IMR-90 (cell line): ENCODE measurements at regions not wholly inside any gene's neighbourhood (a gene's known extent, or its start where the extent isn't known, plus 50 kb on each side); places are given as distances from the start of the nearest gene placed in this dataset.

Experiments
- ATAC-seq: fragments of 200-7000 bp; cut with Tn5 transposase; 2 replicates; pipeline ENCODE4 v1.9.1; 2020; ENCODE audit warnings: low read depth, mild to moderate bottlenecking, moderate library complexity
- BruUV-seq: library from RNA; stranded (reverse); fragments of 400-500 nt; replicated peaks from 2 replicates; lab custom pipeline; 2021; lab: Mats Ljungman, UMichigan
- CTCF ChIA-PET: fragments of 300-600 bp; formaldehyde crosslinking; extraction: SDS; loops from one replicate; lab custom pipeline; 2021; ENCODE audit warnings: antibody characterized with exemption; lab: Yijun Ruan, JAX
- POLR2A ChIA-PET: fragments of 300-600 bp; sonication (Branson Sonifier 250); formaldehyde crosslinking; loops from one replicate; lab custom pipeline; 2022; ENCODE audit warnings: antibody characterized with exemption; ENCODE audit not compliant: unreplicated experiment; lab: Charles Lee
- DNase-seq: peaks from one replicate; pipeline ENCODE4 v3.0.0; 2013
- H2AFZ ChIP-seq: replicated peaks from 2 replicates; pipeline ENCODE3; 2013; ENCODE audit warnings: low read length, mild to moderate bottlenecking; ENCODE audit not compliant: poor library complexity
- H2AK5ac ChIP-seq: 2 replicates; pipeline ENCODE4 v1.6.1; 2013; ENCODE audit warnings: low read depth, low read length, inconsistent platforms
- H2AK9ac ChIP-seq: replicated peaks from 2 replicates; pipeline ENCODE3; 2013; ENCODE audit warnings: mild to moderate bottlenecking, low read depth, low read length, moderate library complexity; ENCODE audit not compliant: poor library complexity
- H2BK120ac ChIP-seq: 2 replicates; pipeline ENCODE4 v1.6.1; 2013; ENCODE audit warnings: low read depth, low read length, inconsistent platforms
- H2BK15ac ChIP-seq: 3 replicates; pipeline ENCODE4 v1.6.1; 2013; ENCODE audit warnings: low read depth, low read length, inconsistent platforms
- H2BK20ac ChIP-seq: 2 replicates; pipeline ENCODE4 v1.6.1; 2013; ENCODE audit warnings: low read depth, mild to moderate bottlenecking, inconsistent platforms, low read length, moderate library complexity
- H2BK5ac ChIP-seq: 2 replicates; pipeline ENCODE4 v1.6.1; 2013; ENCODE audit warnings: mild to moderate bottlenecking, low read depth, low read length, inconsistent platforms; ENCODE audit not compliant: poor library complexity, severe bottlenecking
- H3K14ac ChIP-seq: replicated peaks from 2 replicates; pipeline ENCODE4 v1.6.1; 2013; ENCODE audit warnings: low read depth, low read length, inconsistent platforms
- H3K18ac ChIP-seq: 2 replicates; pipeline ENCODE4 v1.6.1; 2013; ENCODE audit warnings: low read depth, low read length, control low read depth
- H3K23ac ChIP-seq: 2 replicates; pipeline ENCODE4 v1.6.1; 2013; ENCODE audit warnings: low read depth, low read length, inconsistent platforms
- H3K27ac ChIP-seq: 2 replicates; pipeline ENCODE4 v1.5.1; 2013; ENCODE audit warnings: mild to moderate bottlenecking, control low read depth, low read length; ENCODE audit not compliant: insufficient read depth
- H3K27me3 ChIP-seq: 2 replicates; pipeline ENCODE4 v1.6.1; 2013; ENCODE audit warnings: low read length; ENCODE audit not compliant: control insufficient read depth, insufficient read depth
- H3K36me3 ChIP-seq: 2 replicates; pipeline ENCODE4 v1.6.1; 2013; ENCODE audit warnings: low read length, mixed read lengths; ENCODE audit not compliant: control insufficient read depth, insufficient read depth
- H3K4ac ChIP-seq: 2 replicates; pipeline ENCODE4 v1.6.1; 2013; ENCODE audit warnings: low read depth, low read length, inconsistent platforms
- H3K4me1 ChIP-seq: 2 replicates; pipeline ENCODE4 v1.6.1; 2013; ENCODE audit warnings: low read length, mixed read lengths; ENCODE audit not compliant: control insufficient read depth, insufficient read depth
- H3K4me2 ChIP-seq: 2 replicates; pipeline ENCODE4 v1.6.1; 2013; ENCODE audit warnings: low read depth, mild to moderate bottlenecking, control low read depth, low read length, moderate library complexity
- H3K4me3 ChIP-seq: 2 replicates; pipeline ENCODE4 v1.5.1; 2013; ENCODE audit warnings: low read depth, mild to moderate bottlenecking, control low read depth, low read length, moderate library complexity; ENCODE audit not compliant: insufficient read depth
- H3K56ac ChIP-seq: 2 replicates; pipeline ENCODE4 v1.6.1; 2013; ENCODE audit warnings: low read length, inconsistent platforms; ENCODE audit not compliant: insufficient read depth; ENCODE audit errors: extremely low read depth
- H3K79me1 ChIP-seq, 2 experiments: 2 replicates each; pipeline ENCODE4 v1.6.1; 2013; ENCODE audit warnings: low read length in 2 of 2, inconsistent platforms in 1 of 2, low read depth in 1 of 2
- H3K9ac ChIP-seq: 2 replicates; pipeline ENCODE4 v1.6.1; 2013; ENCODE audit warnings: low read depth, low read length, control low read depth
- H3K9me1 ChIP-seq: 2 replicates; pipeline ENCODE4 v1.6.1; 2013; ENCODE audit warnings: low read length, inconsistent platforms; ENCODE audit not compliant: insufficient read depth
- H3K9me3 ChIP-seq: 2 replicates; pipeline ENCODE4 v1.6.1; 2013; ENCODE audit warnings: low read length; ENCODE audit not compliant: control insufficient read depth, insufficient read depth
- H4K20me1 ChIP-seq: 2 replicates; pipeline ENCODE4 v1.6.1; 2013; ENCODE audit warnings: low read length, inconsistent platforms; ENCODE audit not compliant: insufficient read depth
- H4K5ac ChIP-seq: 2 replicates; pipeline ENCODE4 v1.6.1; 2013; ENCODE audit warnings: mild to moderate bottlenecking, low read depth, low read length, control low read depth
- H4K8ac ChIP-seq, 2 experiments: 2 replicates each; pipeline ENCODE4 v1.6.1; 2013; ENCODE audit warnings: low read depth in 2 of 2, low read length in 2 of 2, control low read depth in 1 of 2, inconsistent platforms in 1 of 2
- H4K91ac ChIP-seq: 2 replicates; pipeline ENCODE4 v1.6.1; 2013; ENCODE audit warnings: low read depth, low read length, inconsistent platforms; ENCODE audit not compliant: insufficient read depth
- BHLHE40 ChIP-seq: fragments of 150-350 bp; IDR thresholded peaks from 2 replicates; pipeline ENCODE4 v1.6.1; 2016; ENCODE audit warnings: mild to moderate bottlenecking, low read depth, low read length
- CEBPB ChIP-seq: IDR thresholded peaks from 2 replicates; pipeline ENCODE4 v1.6.1; 2012; ENCODE audit warnings: low read depth, low read length, improper control_type of control experiment
- CHD1 ChIP-seq: IDR thresholded peaks from 2 replicates; pipeline ENCODE4 v1.6.1; 2012; ENCODE audit warnings: low read depth, low read length, improper control_type of control experiment
- CTCF ChIP-seq: conservative IDR thresholded peaks from 2 replicates; pipeline ENCODE4 v1.5.1; 2012; ENCODE audit warnings: mild to moderate bottlenecking, low read depth, low read length, improper control_type of control experiment
- ELK1 ChIP-seq: fragments of 150-350 bp; IDR thresholded peaks from 2 replicates; pipeline ENCODE4 v1.6.1; 2016; ENCODE audit warnings: low read depth, mild to moderate bottlenecking, low read length, moderate library complexity, borderline replicate concordance
- FOS ChIP-seq: fragments of 150-350 bp; IDR thresholded peaks from 2 replicates; pipeline ENCODE4 v1.6.1; 2016; ENCODE audit warnings: low read depth, low read length
- MAFK ChIP-seq: IDR thresholded peaks from 2 replicates; pipeline ENCODE4 v1.6.1; 2012; ENCODE audit warnings: low read depth, low read length, improper control_type of control experiment
- MAZ ChIP-seq: IDR thresholded peaks from 2 replicates; pipeline ENCODE4 v1.6.1; 2012; ENCODE audit warnings: low read depth, mild to moderate bottlenecking, low read length, improper control_type of control experiment, moderate library complexity, borderline replicate concordance
- MXI1 ChIP-seq: IDR thresholded peaks from 2 replicates; pipeline ENCODE4 v1.6.1; 2012; ENCODE audit warnings: low read depth, mild to moderate bottlenecking, low read length, moderate library complexity, borderline replicate concordance
- NFE2L2 ChIP-seq: fragments of 150-350 bp; IDR thresholded peaks from 2 replicates; pipeline ENCODE4 v1.6.1; 2016; ENCODE audit warnings: low read depth, mild to moderate bottlenecking, low read length
- POLR2A ChIP-seq: IDR thresholded peaks from 2 replicates; pipeline ENCODE4 v1.6.1; 2012; ENCODE audit warnings: mild to moderate bottlenecking, low read depth, low read length
- RAD21 ChIP-seq: IDR thresholded peaks from 2 replicates; pipeline ENCODE4 v1.6.1; 2012; ENCODE audit warnings: low read length, improper control_type of control experiment
- RCOR1 ChIP-seq: IDR thresholded peaks from 2 replicates; pipeline ENCODE4 v1.6.1; 2012; ENCODE audit warnings: mild to moderate bottlenecking, low read length, improper control_type of control experiment; ENCODE audit not compliant: insufficient replicate concordance
- RFX5 ChIP-seq: IDR thresholded peaks from 2 replicates; pipeline ENCODE4 v1.8.0; 2012; ENCODE audit warnings: low read depth, mild to moderate bottlenecking, low read length, moderate library complexity
- SMC3 ChIP-seq: fragments of 150-350 bp; IDR thresholded peaks from 2 replicates; pipeline ENCODE4 v1.6.1; 2016; ENCODE audit warnings: low read depth, mild to moderate bottlenecking, antibody characterized with exemption, low read length, moderate library complexity
- USF2 ChIP-seq: fragments of 150-350 bp; IDR thresholded peaks from 2 replicates; pipeline ENCODE4 v1.6.1; 2017; ENCODE audit warnings: mild to moderate bottlenecking, antibody characterized with exemption, low read length, low read depth
- WGBS, 2 experiments: methylation state at CpG; one replicate each; pipeline versions ENCODE4 v1.1.5 to v1.1.7; 2013; ENCODE audit warnings: missing lambda C conversion rate in 2 of 2; ENCODE audit not compliant: insufficient read length in 1 of 2; ENCODE audit errors: extremely low coverage in 2 of 2; 5-methylcytosine and 5-hydroxymethylcytosine counted together
- dilution Hi-C: fragments of 300-500 bp; cut with HindIII; formaldehyde crosslinking; loops from one replicate; pipeline ENCODE4 v1.14.3; 2018; ENCODE audit warnings: low sequenced_read_pairs; ENCODE audit not compliant: unreplicated experiment
- in situ Hi-C: fragments of 300-500 bp; cut with MboI; formaldehyde crosslinking; loops from 3 replicates; pipeline ENCODE4 v1.14.3; 2019; ENCODE audit warnings: low sequenced_read_pairs, inconsistent platforms, mixed read lengths
- intact Hi-C: fragments of 100-400 bp; cut with micrococcal nuclease; formaldehyde crosslinking; loops from 2 replicates; pipeline ENCODE4 v1.10.0; 2022

GRCh38 chr12:17302001-17302400 lies 696.0 kb upstream of the LMO3 start:
- Histone ChIP-seq H3K9ac (no peak overlapping the region), H4K5ac (no peak overlapping the region), H2AFZ (no peak overlapping the region), H3K9me3 (peaks cover 32% of the 10 kb centered on the region), H3K18ac (no peak overlapping the region), H3K23ac (no peak overlapping the region), H3K14ac (no peak overlapping the region), H3K27me3 (no peaks in the 10 kb centered on the region), H2BK20ac (no peak overlapping the region), H3K4me1 (no peaks in the 10 kb centered on the region), H3K9me1 (no peaks in the 10 kb centered on the region), H2AK5ac (no peak overlapping the region), H4K20me1 (no peaks in the 10 kb centered on the region), H4K8ac (no peak overlapping the region), H3K4me2 (no peak overlapping the region), H3K79me1 (no peaks in the 10 kb centered on the region), H2BK120ac (no peak overlapping the region), H2BK5ac (no peak overlapping the region), H3K36me3 (no peaks in the 10 kb centered on the region), H4K91ac (no peak overlapping the region), H3K56ac (no peak overlapping the region), H3K27ac (no peak overlapping the region), H2AK9ac (no peak overlapping the region), H3K4ac (no peak overlapping the region), H2BK15ac (no peak overlapping the region), H3K4me3 (no peak overlapping the region)
- intact Hi-C loops (no loop called here), in situ Hi-C loops (no loop called here), dilution Hi-C loops (no loop called here)
- WGBS, 2 experiments: 80% methylated on average over 1 of the region's 7 CpGs; no CpG with 5 or more reads in 1 of the 2 experiments
- no TSS peak for BruUV-seq
- TF ChIP-seq CHD1 (no peak), SMC3 (no peak), RAD21 (no peak), ELK1 (no peak), RFX5 (no peak), POLR2A (no peak), MXI1 (no peak), BHLHE40 (no peak), NFE2L2 (no peak), CTCF (no peak), FOS (no peak), USF2 (no peak), RCOR1 (no peak), MAZ (no peak), CEBPB (no peak), MAFK (no peak)
- ChIA-PET POLR2A (no interaction called here), CTCF (no interaction called here)
- ATAC-seq (no peak), DNase-seq (no peak)
